ENCODE measurements at regions not wholly inside any gene's neighbourhood (a gene's known extent, or its start where the extent isn't known, plus 50 kb on each side); places are given as distances from the start of the nearest gene placed in this dataset.

GRCh38 chr11:41779401-41779960, 320.0 kb upstream of the LRRC4C start:
- TF ChIP-seq ZNF138 (CRISPR knock-in tag; IDR thresholded peaks at IDR 0.05; ENCODE audit: low read depth): no peak
- TF ChIP-seq TFDP2 (CRISPR knock-in tag; IDR thresholded peaks at IDR 0.05): no peak
- no peak for TF ChIP-seq KLF9 (CRISPR knock-in tag; IDR thresholded peaks at IDR 0.05; ENCODE audit: low read depth)
- TF ChIP-seq ZFP36 (IDR thresholded peaks at IDR 0.05; ENCODE audit: borderline replicate concordance, low read depth, low read length, partially characterized antibody): no peak
- no peak for TF ChIP-seq ESRRA (CRISPR knock-in tag; IDR thresholded peaks at IDR 0.05; ENCODE audit: low read depth)
- no peak for TF ChIP-seq FOXK1 (CRISPR knock-in tag; IDR thresholded peaks at IDR 0.05; ENCODE audit: borderline replicate concordance, low read depth)
- TF ChIP-seq POLR2A (IDR thresholded peaks at IDR 0.05; ENCODE audit: insufficient read depth in 1 of 2, low read depth in 2 of 2, low read length in 2 of 2): no peak
- TF ChIP-seq ZNF121 (CRISPR knock-in tag; IDR thresholded peaks at IDR 0.05): no peak
- no peak for TF ChIP-seq CTCF (CRISPR knock-in tag; IDR thresholded peaks at IDR 0.05)
- TF ChIP-seq ZSCAN30 (CRISPR knock-in tag; IDR thresholded peaks at IDR 0.05): no peak
- no peak for TF ChIP-seq ELF3 (CRISPR knock-in tag; IDR thresholded peaks at IDR 0.05)
- TF ChIP-seq ZNF224 (CRISPR knock-in tag; IDR thresholded peaks at IDR 0.05): no peak
- TF ChIP-seq ATF7-NPFF (CRISPR knock-in tag; IDR thresholded peaks at IDR 0.05; ENCODE audit: low read depth): no peak
